H1 (cell line): ENCODE measurements at regions not wholly inside any gene's neighbourhood (a gene's known extent, or its start where the extent isn't known, plus 50 kb on each side); places are given as distances from the start of the nearest gene placed in this dataset.

Experiments used
- CREB1 ChIP-seq: IDR thresholded peaks from 2 replicates; pipeline ENCODE4 v1.6.1; 2012; ENCODE audit warnings: inconsistent platforms
- EZH2 ChIP-seq: fragments of 200-600 bp; sonication (generic); IDR thresholded peaks from 2 replicates; pipeline ENCODE4 v1.7.1; 2012; ENCODE audit warnings: low read depth, mild to moderate bottlenecking, moderate library complexity, low read length, inconsistent platforms; ENCODE audit not compliant: severe bottlenecking
- HDAC6 ChIP-seq: IDR thresholded peaks from one replicate; pipeline ENCODE4 v1.7.1; 2012; ENCODE audit warnings: low read depth, mild to moderate bottlenecking, inconsistent platforms, low read length, moderate library complexity
- MAFK ChIP-seq: IDR thresholded peaks from 2 replicates; pipeline ENCODE4 v1.6.1; 2012; ENCODE audit warnings: low read depth, mild to moderate bottlenecking, improper control_type of control experiment, low read length
- POLR2AphosphoS5 ChIP-seq: IDR thresholded peaks from 2 replicates; pipeline ENCODE4 v1.6.1; 2011; ENCODE audit warnings: low read depth, low read length
- POU5F1 ChIP-seq: IDR thresholded peaks from 2 replicates; pipeline ENCODE4 v1.6.1; 2011; ENCODE audit warnings: low read depth, mild to moderate bottlenecking, low read length, moderate library complexity
- RAD21 ChIP-seq, 2 experiments: IDR thresholded peaks in 1 of 2; conservative IDR thresholded peaks in 1 of 2; 2 replicates each; pipeline ENCODE4 v1.6.1; 2011; ENCODE audit warnings: low read depth in 2 of 2, low read length in 2 of 2, improper control_type of control experiment in 1 of 2, inconsistent platforms in 1 of 2, mild to moderate bottlenecking in 1 of 2, moderate library complexity in 1 of 2
- RBBP5 ChIP-seq: IDR thresholded peaks from 2 replicates; pipeline ENCODE4 v1.7.1; 2012; ENCODE audit warnings: low read depth, mild to moderate bottlenecking, inconsistent platforms, low read length, moderate library complexity, borderline replicate concordance
- SIN3A ChIP-seq, 2 experiments: IDR thresholded peaks in 1 of 2; conservative IDR thresholded peaks in 1 of 2; 2 replicates each; pipeline ENCODE4 v1.6.1; 2011 to 2012; ENCODE audit warnings: low read length in 2 of 2, improper control_type of control experiment in 1 of 2, low read depth in 1 of 2, mild to moderate bottlenecking in 1 of 2
- TEAD4 ChIP-seq: IDR thresholded peaks from 2 replicates; pipeline ENCODE4 v1.6.1; 2012; ENCODE audit warnings: low read depth, low read length, inconsistent platforms, mixed read lengths
- TF ChIP-seq, protein P1 (sequence below), 3 experiments: IDR thresholded peaks; 1 replicate in 2 of 3; 2 replicates in 1 of 3; pipeline versions ENCODE4 v1.5.1 to v1.6.1; 2011; ENCODE audit warnings: low read length in 3 of 3, mild to moderate bottlenecking in 3 of 3, inconsistent platforms in 2 of 3, low read depth in 1 of 3, moderate library complexity in 1 of 3; ENCODE audit not compliant: insufficient read depth in 1 of 3; ENCODE audit errors: control extremely low read depth in 1 of 3

DNA sequence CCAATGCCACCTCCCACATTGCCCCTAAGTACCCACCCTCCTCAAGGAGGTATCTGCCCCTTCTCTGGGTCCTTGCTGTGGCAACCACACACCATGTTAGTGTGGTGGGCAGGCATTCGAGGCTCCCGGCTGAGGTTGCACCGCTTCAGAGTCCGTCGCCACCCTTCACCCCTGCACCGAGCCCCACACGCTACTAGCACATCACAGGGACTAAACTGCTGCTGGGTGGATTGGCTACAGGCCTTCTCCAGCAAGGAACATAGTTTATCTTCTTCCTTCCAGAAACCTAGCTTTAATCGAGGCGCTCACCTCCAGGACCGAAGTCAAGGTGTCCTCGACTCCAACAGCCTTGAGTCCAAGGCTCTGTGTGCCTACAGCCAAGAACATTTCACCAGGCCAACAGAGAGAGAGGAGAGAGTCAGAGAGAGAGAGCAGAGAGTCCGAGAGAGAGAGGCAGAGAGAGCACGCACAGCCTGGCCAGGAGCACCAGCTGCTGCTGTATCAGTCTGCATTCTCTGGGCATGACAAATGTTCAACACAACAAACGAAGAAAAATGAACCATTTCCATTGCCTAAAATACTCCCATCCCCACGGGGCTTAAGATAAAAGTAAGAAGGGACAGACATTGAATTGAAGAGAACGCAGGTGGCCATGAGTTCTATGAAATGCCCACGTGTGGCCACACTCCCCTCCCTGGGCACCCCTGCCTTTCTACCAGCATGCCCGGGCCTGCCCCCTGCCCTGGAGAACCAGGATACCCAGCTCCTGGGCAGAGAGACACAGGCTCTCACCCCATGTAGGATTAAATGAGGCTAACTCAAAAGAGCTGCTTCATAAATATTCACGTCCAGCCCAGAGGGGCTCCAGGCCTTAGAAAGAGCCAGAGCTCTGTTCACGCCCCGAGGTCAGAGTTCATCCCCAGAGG, 94.9 kb downstream of the RBFOX3 start:
- TF ChIP-seq RAD21 (IDR thresholded peaks at IDR 0.05 in 1 of 2, conservative IDR thresholded peaks at IDR 0.05 in 1 of 2; ENCODE audit: low read depth in 2 of 2, low read length in 2 of 2) (no peak), EZH2 (no peak), POLR2AphosphoS5 (no peak), CREB1 (no peak), SIN3A (conservative IDR thresholded peaks at IDR 0.05 in 1 of 2, IDR thresholded peaks at IDR 0.05 in 1 of 2; ENCODE audit: low read depth in 1 of 2, low read length in 2 of 2) (no peak), HDAC6 (no peak), MAFK (no peak), TEAD4 (no peak), POU5F1 (0 out of 2 replicates have a peak, but pooled peaks have one; percentile 17), RBBP5 (no peak)
- TF ChIP-seq, protein P1, sequence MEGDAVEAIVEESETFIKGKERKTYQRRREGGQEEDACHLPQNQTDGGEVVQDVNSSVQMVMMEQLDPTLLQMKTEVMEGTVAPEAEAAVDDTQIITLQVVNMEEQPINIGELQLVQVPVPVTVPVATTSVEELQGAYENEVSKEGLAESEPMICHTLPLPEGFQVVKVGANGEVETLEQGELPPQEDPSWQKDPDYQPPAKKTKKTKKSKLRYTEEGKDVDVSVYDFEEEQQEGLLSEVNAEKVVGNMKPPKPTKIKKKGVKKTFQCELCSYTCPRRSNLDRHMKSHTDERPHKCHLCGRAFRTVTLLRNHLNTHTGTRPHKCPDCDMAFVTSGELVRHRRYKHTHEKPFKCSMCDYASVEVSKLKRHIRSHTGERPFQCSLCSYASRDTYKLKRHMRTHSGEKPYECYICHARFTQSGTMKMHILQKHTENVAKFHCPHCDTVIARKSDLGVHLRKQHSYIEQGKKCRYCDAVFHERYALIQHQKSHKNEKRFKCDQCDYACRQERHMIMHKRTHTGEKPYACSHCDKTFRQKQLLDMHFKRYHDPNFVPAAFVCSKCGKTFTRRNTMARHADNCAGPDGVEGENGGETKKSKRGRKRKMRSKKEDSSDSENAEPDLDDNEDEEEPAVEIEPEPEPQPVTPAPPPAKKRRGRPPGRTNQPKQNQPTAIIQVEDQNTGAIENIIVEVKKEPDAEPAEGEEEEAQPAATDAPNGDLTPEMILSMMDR (IDR thresholded peaks at IDR 0.05; ENCODE audit: control extremely low read depth in 1 of 3, insufficient read depth in 1 of 3, low read depth in 1 of 3, low read length in 3 of 3), result no peak
